VCaP (cell line): ENCODE measurements at regions not wholly inside any gene's neighbourhood (a gene's known extent, or its start where the extent isn't known, plus 50 kb on each side); places are given as distances from the start of the nearest gene placed in this dataset.

Experiments
- H3K27ac ChIP-seq: fragments of 450-650 bp; 2 replicates; pipeline ENCODE4 v1.5.1; 2017
- TF ChIP-seq, protein P1 (sequence below): fragments of 450-650 bp; conservative IDR thresholded peaks from 2 replicates; pipeline ENCODE4 v1.5.1; 2017; ENCODE audit warnings: mild to moderate bottlenecking, moderate library complexity

GRCh38 chr13:58977085-58977484 lies 1186.6 kb downstream of the DIAPH3 start:
- TF ChIP-seq, protein P1, sequence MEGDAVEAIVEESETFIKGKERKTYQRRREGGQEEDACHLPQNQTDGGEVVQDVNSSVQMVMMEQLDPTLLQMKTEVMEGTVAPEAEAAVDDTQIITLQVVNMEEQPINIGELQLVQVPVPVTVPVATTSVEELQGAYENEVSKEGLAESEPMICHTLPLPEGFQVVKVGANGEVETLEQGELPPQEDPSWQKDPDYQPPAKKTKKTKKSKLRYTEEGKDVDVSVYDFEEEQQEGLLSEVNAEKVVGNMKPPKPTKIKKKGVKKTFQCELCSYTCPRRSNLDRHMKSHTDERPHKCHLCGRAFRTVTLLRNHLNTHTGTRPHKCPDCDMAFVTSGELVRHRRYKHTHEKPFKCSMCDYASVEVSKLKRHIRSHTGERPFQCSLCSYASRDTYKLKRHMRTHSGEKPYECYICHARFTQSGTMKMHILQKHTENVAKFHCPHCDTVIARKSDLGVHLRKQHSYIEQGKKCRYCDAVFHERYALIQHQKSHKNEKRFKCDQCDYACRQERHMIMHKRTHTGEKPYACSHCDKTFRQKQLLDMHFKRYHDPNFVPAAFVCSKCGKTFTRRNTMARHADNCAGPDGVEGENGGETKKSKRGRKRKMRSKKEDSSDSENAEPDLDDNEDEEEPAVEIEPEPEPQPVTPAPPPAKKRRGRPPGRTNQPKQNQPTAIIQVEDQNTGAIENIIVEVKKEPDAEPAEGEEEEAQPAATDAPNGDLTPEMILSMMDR, result no peak
- H3K27ac ChIP-seq, result no peak overlapping the region

- TF ChIP-seq, protein P1, result no peak
- H3K27ac ChIP-seq, result no peak overlapping the region
These were observed 1185.4 kb downstream of the DIAPH3 start for GRCh38 chr13:58978331-58978730.

DNA sequence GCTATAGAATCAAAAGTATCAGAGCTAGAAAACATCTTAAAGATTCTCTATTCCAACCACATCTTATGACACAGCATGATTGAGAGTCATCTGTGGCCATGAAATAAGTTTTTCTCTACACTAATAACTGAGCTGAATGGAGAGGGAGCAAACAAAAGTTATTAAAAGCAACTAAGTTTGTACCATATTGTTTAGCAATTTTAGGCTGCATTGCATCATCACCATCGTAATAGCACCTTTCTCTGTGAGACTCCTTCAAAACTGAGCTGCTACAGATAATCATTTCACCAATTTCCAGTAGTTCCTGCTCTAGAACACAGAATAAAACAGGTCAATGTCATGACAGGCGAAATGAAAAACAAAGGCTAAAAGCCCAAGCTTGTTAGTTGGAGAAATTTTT lies 1183.9 kb downstream of the DIAPH3 start:
- TF ChIP-seq, protein P1, result no peak
- H3K27ac ChIP-seq, result no peak overlapping the region

- TF ChIP-seq, protein P1, result no peak
These were observed 1177.9 kb downstream of the DIAPH3 start for GRCh38 chr13:58985845-58986244.

GRCh38 chr13:58989556-58989955 lies 1174.2 kb downstream of the DIAPH3 start:
- TF ChIP-seq, protein P1, result no peak
- H3K27ac ChIP-seq, result no peak overlapping the region

More at GRCh38 chr13:58985845-58986244, 1177.9 kb downstream of the DIAPH3 start:
- H3K27ac ChIP-seq, result no peak overlapping the region

- TF ChIP-seq, protein P1, result no peak
- H3K27ac ChIP-seq, result no peak overlapping the region
These were observed 1171.8 kb downstream of the DIAPH3 start for GRCh38 chr13:58991826-58992477.

- TF ChIP-seq, protein P1, result no peak
- no peak overlapping the region for H3K27ac ChIP-seq
These were observed 1171.2 kb downstream of the DIAPH3 start for GRCh38 chr13:58992478-58993042.
